ENCODE measurements at regions not wholly inside any gene's neighbourhood (a gene's known extent, or its start where the extent isn't known, plus 50 kb on each side); places are given as distances from the start of the nearest gene placed in this dataset.

DNA sequence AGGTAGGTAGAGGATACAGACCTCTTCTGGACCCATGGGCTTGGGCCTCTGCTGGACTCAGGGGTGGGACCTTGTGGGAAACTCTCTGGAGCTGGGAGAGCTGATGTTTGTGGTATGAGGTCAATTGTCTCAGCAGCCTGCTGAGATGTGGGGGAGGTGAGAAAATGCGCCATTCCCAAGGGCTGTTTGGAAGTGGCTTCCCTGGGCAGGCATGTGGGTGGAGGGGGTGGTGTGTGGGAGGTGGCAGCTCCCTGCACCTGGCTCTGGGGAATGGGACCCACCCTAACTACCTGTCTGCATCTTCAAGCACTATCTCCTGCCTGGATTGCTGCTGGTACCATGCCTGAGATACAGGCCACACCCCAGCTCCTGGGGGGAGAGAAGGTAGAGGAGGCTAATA is 97.4 kb upstream of the THY1 start:
- no peak for DNase-seq

DNA sequence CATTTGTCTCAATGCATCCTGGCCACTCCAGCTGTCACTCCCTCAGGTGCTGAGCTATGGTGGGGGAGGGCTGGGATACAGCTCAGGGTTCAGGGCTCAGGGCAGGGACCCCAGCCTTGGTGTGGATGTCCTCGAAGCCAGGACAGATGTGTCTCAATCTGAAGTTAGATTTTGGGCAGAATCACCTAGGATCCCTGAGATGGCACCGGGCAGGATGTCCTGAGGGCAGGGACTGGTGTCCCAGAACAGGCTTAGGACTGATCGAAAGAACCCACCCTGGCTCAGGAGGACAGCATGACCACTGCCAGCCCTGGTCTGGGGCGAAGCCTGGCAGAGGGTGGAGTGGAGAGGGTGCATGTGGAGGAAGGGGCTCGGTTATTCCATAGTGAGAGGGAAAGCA is 96.8 kb upstream of the THY1 start:
- no peak for DNase-seq

DNA sequence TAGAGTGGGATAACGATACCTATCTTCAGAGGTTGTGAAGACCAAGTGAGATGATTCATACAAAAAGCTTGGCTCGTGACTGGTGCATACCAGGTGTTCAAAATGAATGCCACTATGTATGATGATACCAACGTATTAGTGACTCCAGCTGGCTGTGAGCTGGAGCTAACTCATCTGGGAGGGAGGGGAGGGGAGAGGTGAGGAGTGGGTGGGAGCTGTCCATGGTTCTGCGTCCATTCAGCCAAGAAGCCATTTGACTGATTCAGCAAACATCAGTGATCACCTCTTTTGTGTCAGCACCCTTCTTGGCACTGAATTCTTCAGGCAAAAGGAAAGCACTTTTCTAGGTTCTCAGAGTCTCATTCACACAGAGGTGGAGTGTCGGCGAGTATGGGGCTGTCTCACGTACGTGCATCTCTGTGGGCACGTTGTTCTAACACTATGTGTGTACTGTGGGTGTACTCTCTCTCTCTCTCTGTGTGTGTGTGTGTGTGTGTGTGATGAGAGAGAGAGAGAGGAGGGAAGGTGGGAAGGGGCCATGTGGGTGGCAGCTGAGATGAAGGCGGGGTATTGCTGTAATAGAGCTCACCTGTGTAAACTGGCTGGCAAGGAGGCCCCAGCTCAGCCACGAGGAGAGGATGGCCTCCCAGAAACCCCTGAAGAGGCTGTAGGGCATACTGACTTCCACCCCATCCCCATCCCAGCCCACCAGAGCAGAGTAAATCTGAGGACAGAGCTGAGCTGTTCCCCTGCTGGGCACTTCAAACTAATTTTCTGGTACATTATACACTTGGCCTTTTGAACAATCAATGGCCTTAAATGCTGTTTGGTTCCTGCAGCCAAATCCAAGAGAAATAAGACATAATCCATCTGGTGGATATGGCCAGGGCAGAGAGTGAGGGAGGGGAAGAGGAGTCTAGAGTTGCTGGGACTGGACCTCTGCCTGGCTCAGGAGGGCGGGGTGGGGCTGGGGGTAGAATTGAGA is 96.1 kb upstream of the THY1 start:
- DNase-seq: no peak

DNA sequence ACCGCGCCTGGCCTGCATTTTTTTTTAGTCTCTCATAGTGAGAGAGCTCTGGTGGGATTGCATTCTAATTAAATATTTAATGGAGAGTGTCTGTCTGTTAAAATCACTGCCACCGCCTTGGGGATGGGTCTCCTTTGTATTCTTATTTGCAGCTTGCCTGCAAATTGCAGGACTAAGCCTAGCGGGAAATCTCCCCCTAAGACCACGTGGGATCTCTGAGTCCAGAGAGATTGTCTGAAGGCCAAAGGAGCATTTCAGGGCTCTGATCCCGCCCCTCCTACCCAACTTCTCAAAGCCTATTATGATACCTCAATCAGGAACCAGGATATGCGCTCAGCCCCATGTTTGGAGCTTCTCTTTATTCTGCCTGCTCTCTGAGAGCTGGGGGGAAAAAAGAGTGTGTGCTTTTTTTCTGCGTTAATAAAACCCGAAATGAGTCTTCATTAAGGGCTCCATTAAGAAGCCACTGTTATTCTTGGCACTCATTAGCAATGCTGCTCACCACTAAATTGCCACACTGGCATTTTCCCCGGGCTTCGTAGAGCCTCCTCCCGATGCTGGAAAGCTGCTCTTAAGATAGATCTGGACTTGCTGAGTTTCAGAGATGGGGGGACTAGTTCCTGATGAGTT is 92.9 kb upstream of the THY1 start:
- DNase-seq: no peak

DNA sequence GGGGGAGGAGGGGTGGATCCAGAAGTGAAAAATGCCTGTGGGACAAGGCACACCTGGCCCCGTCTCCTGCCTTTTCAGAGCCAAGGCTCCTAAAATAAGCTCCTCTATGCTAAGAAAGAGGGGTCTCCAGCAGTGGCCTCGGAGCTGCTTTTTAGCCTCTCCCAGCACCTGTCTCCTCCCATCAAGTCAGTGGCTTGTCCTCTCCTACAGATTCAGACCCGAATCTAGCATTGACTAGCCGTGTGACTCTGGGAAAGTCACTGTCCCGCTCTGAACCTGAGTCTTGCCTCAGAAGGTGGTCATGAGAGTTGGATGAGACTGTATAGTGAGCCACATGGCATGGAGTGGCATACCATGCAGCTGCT is 90.8 kb upstream of the THY1 start:
- DNase-seq: no peak

DNA sequence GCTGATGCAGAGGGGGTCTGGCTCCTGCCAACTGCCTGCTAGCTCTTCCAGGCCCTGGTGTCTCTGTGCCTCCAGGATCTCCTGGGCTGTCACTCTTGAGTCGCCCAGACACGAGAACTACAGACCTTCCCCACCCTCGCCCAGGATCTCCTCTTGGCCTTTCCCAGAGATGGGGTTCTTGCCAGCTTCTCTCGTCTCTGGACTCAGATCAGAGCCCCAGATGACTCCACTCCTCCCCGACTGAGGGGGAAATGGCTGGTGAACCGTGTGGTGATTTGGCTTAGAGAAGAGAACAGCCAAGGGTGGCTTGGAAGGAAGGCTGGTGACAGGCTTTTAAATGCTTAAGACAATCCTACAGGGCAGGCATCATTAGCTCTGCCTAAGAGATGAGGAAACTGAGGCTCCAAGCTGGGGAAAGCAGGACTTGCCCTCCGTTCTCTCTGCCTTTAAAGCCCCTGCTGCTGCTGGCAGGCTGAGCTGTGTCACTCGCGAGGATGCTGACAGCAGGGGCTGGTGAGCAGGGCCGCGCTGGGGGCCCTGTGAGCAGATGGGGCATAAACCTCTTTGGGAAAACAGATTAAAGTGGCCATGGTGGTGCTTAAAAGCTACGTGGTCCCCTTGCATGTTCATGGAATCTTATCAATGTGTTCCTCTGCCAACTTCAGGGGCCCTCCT is 90.3 kb upstream of the THY1 start:
- no peak for DNase-seq

DNA sequence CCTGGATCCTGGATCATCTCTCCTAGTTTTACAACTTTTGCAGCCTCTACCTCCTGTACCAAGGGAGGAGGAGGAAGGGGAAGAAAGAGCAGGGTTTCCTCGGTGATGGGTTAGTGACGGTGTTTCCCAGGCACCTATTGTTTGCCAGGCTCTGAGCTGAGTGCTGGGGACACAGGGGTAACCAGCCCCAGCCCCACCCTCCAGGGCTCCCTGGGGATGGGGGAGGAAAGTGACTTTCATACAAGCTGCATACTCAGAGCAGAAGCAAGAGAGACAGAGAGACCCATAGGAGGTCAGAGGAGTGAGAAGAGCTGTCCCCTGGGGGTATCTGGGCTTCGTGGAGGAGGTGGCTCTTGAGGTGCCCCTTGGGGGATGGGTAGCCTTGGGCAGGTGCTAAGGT is 89.4 kb upstream of the THY1 start:
- no peak for DNase-seq

DNA sequence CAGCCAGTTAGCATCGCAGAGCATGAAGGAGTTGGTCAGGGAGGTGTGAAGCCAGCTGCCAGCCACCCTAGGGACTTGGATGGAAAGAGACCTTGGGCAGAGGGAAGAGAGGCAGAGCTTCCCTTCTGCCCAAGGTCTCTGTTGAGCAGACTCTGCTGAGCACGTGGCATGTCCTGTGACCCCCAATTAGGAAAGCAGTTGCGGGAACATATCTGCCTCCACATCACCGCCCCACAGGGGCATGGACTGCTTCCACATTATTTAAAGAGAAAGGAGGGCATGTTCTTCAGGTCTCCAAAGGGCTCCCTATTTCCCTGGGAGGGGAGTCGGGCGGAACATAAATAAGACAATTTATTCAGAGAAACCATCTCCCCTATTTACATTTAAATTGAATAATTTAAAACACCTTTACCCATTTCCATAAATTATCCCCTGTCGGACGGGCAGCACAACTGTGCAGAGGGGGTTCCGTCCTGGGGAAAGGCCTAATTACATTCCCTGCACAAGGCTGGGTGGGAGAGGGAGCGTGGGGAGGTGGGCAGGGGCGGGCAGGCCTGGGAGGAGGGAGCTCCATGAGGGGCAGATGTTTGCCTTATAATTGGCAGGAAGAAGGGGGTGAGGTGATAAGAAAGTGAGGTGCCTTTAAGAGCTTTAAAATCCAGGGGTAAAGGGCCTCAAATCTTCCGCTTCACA is 88.8 kb upstream of the THY1 start:
- no peak for DNase-seq

DNA sequence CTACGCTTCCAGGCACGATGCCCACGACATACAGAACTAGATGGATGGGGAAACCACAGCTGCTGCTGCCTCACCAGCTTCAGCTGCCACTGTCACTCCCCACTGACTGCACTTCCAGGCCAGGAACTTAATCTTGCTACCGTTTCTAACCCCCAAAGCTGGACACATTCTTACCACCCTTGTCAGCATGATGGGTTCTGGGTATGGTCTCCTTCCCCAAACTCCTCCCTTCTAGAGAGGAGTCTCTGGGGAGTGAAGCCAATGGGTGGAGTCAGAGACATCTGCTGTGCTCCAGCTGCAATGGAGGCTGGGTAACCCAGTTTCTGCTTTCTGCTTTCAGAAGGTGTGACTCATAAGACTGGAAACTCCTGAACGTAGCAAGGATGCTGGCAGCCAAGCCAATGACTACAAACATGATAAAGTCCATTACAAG is 87.0 kb upstream of the THY1 start:
- peak; percentile 79 for DNase-seq

DNA sequence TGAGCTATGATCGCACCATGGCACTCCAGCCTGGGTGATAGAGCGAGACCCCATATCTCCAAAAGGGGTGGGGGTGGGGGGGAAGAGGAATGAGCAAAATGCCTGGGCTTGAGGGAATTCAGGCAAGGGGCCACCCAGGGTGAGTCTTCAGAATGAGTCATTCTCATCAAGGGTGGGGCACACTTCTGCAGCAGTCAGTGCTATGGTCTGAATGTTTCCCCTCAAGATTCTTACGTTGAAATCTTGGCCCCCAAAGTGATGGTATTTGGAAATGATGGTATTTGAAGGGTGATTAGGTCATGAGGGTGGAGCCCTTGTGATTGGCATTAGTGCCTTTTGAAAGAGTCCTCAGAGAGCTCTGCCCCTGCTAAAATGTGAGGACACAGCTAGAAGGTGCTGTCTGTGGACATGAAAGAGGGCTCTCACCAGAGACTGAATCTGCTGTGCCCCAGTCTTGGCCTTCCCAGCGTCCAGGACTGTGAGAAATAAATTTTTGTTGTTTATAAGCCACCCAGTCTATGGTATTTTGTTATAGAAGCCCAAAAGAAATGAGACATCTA is 86.4 kb upstream of the THY1 start:
- DNase-seq: peak; percentile 22

DNA sequence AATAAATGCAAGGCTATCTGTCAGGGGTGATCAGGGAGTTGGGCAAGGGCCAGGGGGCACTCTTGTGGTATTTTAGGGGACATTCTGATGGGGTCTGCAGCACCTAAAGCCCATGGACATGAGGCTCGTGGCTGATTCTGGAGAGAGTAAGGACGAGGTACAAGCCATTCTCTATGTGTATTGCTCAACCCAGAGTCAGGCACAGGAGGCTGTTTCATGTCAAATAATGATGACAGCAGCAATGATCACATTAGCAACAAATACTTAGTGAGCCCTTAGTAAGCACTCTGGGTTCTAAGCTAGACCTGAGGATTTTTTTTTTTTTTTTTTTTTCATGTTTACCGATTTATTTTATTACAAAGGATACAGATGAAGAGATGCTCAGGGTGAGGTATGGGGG is 83.5 kb upstream of the THY1 start:
- DNase-seq: no peak

DNA sequence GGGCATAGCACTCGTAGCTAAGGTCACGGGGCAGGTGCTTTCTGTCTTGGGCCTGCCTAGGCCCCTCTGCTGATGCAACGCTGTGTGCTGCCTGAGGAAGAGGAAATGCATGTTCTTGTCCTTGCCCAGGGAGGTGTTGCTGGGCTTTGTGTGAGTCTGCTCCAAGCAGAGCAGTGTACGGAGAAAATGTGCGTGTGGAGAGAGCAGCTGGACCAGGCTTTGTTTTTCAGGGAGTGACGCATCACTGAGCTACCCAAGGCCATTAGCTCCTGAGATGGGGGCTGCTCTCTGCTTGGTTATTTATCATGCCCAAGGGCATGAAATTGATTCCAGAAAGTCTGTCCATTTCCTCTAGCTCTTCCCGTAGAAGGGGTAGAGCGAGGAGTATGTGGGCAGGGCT is 82.9 kb upstream of the THY1 start:
- no peak for DNase-seq

DNA sequence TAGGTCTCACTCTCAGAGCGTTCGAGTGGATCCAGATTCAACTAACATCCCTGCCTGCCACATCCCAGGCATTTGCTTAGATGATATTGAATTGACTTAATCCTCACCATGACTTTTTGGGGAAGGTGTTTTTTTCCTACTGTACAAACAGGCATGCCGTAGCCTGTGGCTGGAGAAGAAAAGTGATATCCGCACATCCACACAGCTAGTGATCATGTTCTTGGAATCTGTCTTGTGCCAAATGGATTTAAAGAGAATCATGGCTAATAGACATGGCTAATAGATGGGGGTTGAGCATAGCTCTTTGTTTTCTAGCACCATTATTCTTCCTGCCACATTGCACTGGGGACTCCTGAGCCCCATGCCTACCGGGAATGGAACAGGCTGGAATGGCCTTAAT is 82.1 kb upstream of the THY1 start:
- DNase-seq: no peak

DNA sequence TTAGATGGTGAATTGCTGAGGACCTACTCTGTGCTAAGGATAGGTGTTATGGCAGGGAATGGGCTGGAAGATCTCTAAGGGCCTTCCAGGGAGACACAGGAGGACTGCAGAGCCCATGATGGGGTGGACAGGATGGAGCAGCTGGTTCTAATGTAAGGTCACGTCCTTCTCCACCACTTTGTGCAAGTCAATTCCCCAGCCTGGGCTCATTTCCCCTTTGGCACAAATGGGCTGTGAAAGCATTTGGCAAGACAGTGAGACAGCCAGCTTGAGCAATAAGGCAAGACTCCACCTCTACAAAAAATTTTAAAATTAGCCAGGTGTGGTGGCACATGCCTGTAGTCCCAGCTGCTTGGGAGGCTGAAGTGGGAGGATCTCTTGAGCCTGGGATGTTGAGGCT is 81.4 kb upstream of the THY1 start:
- peak; percentile 18 for DNase-seq

DNA sequence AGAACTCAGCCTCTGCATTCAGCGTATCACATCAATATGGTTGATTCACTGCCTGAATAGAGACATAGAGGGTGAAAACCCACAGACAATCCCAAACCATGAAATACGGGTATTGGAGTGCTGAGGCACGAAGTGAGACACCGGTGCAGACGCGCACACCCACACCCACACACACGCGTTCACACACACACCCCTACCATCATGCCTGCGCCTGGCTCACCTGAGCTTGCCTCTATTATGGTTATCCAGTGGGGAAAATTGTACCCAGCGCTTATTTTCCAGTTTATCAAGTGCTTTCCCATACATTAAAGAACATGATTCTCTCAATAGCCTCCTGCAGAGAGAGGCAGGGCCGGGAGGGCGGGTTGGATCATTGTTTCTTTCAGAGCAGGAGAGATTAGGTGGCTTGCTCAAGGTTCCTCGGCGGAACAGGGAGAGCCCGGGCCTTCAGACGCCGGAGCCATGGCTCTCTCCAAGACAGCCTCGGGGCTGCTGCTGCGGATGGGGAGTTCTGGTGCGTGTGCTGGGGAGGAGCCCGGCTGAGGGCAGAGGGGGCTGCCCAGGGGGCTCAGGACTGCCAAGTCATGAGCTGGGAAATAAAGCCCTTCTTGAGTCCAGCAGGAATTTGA is 78.9 kb upstream of the THY1 start:
- no peak for DNase-seq

DNA sequence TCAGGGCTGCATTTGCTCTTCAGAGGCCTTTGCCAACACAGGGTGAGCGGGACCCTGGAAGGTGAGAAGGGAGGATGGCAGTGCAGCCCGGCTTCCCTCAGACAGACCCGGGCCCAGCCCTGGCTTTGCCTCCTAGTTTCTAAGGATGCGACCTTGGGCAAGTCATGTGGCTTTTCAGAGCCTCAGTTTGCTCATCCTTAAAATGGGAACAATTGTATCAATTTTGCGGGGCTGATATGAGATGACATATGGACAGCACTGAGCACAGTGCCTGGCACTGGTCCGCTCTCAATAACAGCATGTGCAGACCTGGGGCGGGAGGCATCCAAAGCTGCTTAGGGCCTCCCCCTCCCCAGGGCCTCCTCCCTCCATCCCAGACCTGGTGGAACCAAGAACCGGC is 74.7 kb upstream of the THY1 start:
- no peak for DNase-seq

DNA sequence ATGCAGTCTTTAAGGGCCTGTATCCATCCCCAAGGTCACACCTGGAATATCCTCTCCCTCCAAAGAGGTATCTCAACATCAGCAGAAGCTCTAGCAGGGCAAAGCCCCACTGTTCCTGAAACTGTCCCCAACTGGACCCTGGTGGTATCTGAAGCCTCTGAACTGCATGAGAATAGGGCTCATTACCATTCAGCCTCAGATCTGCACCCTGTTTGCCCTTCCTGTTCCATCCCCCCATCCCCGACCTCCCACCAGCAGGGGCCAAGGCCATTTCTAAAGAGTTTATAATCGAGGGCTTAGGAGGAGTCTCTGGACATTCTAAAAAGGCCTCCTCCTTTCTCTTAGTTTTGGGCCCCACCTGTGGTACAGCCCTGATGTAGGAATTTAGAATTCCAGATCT is 74.0 kb upstream of the THY1 start:
- no peak for DNase-seq

DNA sequence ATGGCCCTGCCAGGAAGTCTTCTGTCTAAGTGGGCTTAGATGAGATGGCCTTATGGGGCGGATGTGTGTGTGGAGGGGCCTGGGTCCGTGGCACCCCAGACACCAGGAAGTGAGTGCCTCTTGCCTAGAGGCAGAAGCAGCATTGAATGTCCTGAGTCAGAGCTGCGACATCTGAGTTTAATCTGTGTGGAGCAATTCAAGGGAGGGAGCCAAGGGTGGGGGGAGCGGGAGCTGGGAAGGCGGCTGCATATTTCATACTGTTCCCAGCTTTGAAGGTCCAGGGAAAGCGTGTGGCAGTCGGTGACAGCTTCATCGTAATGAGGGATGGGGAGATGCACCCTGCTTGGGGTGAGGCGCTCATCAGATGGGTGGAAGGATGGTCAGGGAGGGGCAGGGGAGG is 73.5 kb upstream of the THY1 start:
- no peak for DNase-seq

DNA sequence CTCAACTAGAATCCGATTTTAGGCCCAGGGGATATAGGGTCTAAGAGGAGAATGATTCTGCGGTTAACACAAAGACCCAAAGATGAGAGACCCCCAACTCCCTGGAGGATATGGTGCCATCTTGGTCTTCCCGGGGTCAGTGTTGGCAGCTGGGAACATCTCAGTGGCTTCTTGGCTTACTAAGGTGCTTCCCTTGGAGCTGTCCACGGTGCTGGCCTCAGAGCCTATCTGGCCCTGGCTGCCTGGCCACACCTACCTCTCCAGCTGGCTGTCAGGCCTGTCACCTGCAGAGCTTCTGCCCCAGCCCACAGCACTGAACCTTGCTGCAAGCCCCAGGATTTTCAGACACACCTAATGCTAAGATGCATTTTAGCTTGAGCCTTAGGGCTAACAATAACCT is 70.7 kb upstream of the THY1 start:
- no peak for DNase-seq

DNA sequence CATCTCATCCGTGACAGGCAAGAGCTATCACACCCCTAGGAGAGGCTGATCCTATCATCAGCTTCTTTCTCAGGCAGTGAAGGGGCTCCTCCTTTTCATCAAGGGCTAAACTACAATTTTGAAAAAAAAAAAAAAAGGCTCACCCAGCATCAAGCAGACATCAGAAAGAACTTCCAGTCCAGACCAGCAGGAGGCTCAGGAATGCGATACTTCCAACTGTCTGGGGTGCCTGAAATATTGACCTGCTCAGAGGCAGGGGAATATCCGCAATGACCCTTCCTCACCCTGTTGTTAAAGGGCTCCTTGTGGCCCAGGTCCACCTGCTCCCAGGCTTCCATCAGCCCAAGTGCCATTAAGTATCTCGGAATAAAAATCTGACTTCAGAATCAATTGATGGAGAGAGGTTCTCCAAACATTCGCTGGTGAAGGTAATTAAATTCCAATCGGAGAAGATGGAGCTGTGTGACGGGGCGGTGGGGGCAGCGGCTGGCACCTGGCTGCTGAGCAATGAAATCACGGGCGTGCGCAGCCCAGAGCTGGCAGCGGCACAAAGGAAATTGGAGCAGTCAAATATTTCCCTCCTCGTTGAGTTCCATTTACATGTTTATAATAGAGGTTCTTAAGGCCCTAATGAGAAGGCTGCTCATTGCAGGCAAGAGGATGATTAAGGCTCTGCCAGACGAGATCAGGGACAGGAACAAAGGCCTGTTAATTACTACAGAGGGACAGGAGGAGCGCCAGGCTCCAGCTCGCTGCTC is 69.0 kb upstream of the THY1 start:
- no peak for DNase-seq

DNA sequence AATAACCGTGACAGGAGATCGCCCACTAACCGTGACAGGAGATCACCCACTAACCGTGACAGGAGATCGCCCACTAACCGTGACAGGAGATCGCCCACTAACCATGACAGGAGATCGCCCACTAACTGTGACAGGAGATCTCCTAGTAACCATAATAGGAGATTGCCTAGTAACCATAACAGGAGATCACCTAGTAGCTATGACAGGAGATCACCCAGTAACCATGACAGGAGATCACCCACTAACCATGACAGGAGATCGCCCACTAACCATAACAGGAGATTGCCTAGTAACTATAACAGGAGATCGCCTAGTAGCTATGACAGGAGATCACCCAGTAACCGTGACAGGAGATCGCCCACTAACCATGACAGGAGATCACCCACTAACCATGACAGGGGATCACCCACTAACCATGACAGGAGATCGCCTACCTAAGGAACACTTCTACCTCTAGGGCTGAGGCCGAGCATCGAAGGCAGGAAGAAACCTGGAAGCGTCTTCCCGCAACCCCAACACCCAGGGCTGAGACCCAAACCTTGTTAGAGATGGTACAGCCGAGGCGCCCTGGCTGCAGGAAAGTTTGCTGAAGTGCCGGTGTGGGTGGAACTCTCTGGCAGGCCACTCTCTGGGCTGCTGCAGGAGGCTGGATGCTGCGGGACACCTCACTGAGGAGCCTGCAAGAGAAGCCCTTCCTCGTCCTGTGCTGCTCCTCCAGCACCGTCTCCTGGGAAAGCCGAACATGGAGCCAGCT is 67.5 kb upstream of the THY1 start:
- DNase-seq: no peak

Data from CD4-positive, alpha-beta T cell treated with Interferon gamma for 1 hour (primary cell).